ENCODE measurements at regions not wholly inside any gene's neighbourhood (a gene's known extent, or its start where the extent isn't known, plus 50 kb on each side); places are given as distances from the start of the nearest gene placed in this dataset.

- TF ChIP-seq, protein P1, sequence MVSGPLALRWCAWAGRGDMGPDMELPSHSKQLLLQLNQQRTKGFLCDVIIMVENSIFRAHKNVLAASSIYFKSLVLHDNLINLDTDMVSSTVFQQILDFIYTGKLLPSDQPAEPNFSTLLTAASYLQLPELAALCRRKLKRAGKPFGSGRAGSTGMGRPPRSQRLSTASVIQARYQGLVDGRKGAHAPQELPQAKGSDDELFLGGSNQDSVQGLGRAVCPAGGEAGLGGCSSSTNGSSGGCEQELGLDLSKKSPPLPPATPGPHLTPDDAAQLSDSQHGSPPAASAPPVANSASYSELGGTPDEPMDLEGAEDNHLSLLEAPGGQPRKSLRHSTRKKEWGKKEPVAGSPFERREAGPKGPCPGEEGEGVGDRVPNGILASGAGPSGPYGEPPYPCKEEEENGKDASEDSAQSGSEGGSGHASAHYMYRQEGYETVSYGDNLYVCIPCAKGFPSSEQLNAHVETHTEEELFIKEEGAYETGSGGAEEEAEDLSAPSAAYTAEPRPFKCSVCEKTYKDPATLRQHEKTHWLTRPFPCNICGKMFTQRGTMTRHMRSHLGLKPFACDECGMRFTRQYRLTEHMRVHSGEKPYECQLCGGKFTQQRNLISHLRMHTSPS (CRISPR knock-in tag; IDR thresholded peaks at IDR 0.05; ENCODE audit: low read depth) = no peak
- TF ChIP-seq RFX1 (IDR thresholded peaks at IDR 0.05) = peak; percentile 19; the same call in 1 of the 2 replicates
- TF ChIP-seq NFE2 (CRISPR knock-in tag; IDR thresholded peaks at IDR 0.05) = no peak
- TF ChIP-seq SP2 (CRISPR knock-in tag; IDR thresholded peaks at IDR 0.05) = no peak
- TF ChIP-seq ZNF24 (IDR thresholded peaks at IDR 0.05) = no peak
- TF ChIP-seq MAFF (IDR thresholded peaks at IDR 0.05; ENCODE audit: low read depth, low read length) = no peak
- TF ChIP-seq SRSF9 (IDR thresholded peaks at IDR 0.05; ENCODE audit: borderline replicate concordance, insufficient read depth, low read depth, low read length, poor library complexity, severe bottlenecking) = no peak
- TF ChIP-seq, protein P2, sequence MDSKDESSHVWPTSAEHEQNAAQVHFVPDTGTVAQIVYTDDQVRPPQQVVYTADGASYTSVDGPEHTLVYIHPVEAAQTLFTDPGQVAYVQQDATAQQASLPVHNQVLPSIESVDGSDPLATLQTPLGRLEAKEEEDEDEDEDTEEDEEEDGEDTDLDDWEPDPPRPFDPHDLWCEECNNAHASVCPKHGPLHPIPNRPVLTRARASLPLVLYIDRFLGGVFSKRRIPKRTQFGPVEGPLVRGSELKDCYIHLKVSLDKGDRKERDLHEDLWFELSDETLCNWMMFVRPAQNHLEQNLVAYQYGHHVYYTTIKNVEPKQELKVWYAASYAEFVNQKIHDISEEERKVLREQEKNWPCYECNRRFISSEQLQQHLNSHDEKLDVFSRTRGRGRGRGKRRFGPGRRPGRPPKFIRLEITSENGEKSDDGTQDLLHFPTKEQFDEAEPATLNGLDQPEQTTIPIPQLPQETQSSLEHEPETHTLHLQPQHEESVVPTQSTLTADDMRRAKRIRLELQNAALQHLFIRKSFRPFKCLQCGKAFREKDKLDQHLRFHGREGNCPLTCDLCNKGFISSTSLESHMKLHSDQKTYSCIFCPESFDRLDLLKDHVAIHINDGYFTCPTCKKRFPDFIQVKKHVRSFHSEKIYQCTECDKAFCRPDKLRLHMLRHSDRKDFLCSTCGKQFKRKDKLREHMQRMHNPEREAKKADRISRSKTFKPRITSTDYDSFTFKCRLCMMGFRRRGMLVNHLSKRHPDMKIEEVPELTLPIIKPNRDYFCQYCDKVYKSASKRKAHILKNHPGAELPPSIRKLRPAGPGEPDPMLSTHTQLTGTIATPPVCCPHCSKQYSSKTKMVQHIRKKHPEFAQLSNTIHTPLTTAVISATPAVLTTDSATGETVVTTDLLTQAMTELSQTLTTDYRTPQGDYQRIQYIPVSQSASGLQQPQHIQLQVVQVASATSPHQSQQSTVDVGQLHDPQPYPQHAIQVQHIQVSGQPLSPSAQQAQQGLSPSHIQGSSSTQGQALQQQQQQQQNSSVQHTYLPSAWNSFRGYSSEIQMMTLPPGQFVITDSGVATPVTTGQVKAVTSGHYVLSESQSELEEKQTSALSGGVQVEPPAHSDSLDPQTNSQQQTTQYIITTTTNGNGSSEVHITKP (CRISPR knock-in tag; IDR thresholded peaks at IDR 0.05; ENCODE audit: low read depth) = no peak
- TF ChIP-seq MYNN (CRISPR knock-in tag; IDR thresholded peaks at IDR 0.05; ENCODE audit: low read depth) = no peak
- TF ChIP-seq PRDM4 (CRISPR knock-in tag; IDR thresholded peaks at IDR 0.05; ENCODE audit: borderline replicate concordance) = no peak
- TF ChIP-seq RBM22 (optimal IDR thresholded peaks at IDR 0.05; ENCODE audit: low read length) = no peak
- TF ChIP-seq ZNF142 (CRISPR knock-in tag; IDR thresholded peaks at IDR 0.05) = no peak
- TF ChIP-seq ZNF225 (CRISPR knock-in tag; IDR thresholded peaks at IDR 0.05) = no peak
- TF ChIP-seq FOSL1 (CRISPR knock-in tag; IDR thresholded peaks at IDR 0.05; ENCODE audit: borderline replicate concordance) = no peak
Observed at GRCh38 chr6:168388641-168389633, 52.0 kb upstream of the SMOC2 start (continued).

Data from HepG2 (cell line).